ENCODE measurements at regions not wholly inside any gene's neighbourhood (a gene's known extent, or its start where the extent isn't known, plus 50 kb on each side); places are given as distances from the start of the nearest gene placed in this dataset.
"Not testable (repeated sequence)": the region's sequence is repeated elsewhere in the genome, so short reads cannot be mapped to it uniquely, and the experiment has no call there.

GRCh38 chr10:23780331-23780730 lies 341.5 kb downstream of the OTUD1 start:
- POLR2A ChIA-PET, result no interaction called here

GRCh38 chr10:23786594-23786993 lies 347.7 kb downstream of the OTUD1 start:
- TF ChIP-seq CTCF (conservative IDR thresholded peaks at IDR 0.05; ENCODE audit: low read length) (no peak), EZH2phosphoT487 (IDR thresholded peaks at IDR 0.05; ENCODE audit: borderline replicate concordance, low read depth, low read length) (no peak)
- Histone ChIP-seq H3K36me3 (ENCODE audit: insufficient read depth, low read length) (no peaks in the 10 kb centered on the region), H3K4me3 (ENCODE audit: low read depth, low read length, poor library complexity, severe bottlenecking) (no peak overlapping the region), H4K20me1 (ENCODE audit: insufficient read depth, low read length) (no peaks in the 10 kb centered on the region), H3K9me3 (ENCODE audit: low read length) (no peaks in the 10 kb centered on the region), H3K9me2 (ENCODE audit: insufficient read depth, low read length) (no peaks in the 10 kb centered on the region), H3K4me1 (ENCODE audit: insufficient read depth, low read length, poor library complexity, severe bottlenecking) (no peaks in the 10 kb centered on the region), H3K27ac (ENCODE audit: low read depth, low read length, poor library complexity, severe bottlenecking) (no peak overlapping the region), H2AFZ (ENCODE audit: low read length) (no peak overlapping the region), H3K79me2 (ENCODE audit: insufficient read depth, low read depth, low read length) (no peaks in the 10 kb centered on the region), H3K4me2 (ENCODE audit: low read length) (no peak overlapping the region)
- ChIA-PET POLR2A (interaction anchor here (0.6 kb wide), 2 partner anchors 15 to 32 kb away, joined by 3 to 5 read pairs; no protein-coding TSS in a partner anchor), CTCF (ENCODE audit: unreplicated experiment) (interaction anchor here (0.6 kb wide), 1 partner anchor 403 kb away, joined by 3 read pairs; no protein-coding TSS in a partner anchor)
- DNase-seq (ENCODE audit: low spot score), result no peak
- intact Hi-C loops (cut with micrococcal nuclease; ENCODE audit: unreplicated experiment), result no loop called here
- no TSS peak for BruUV-seq (replicated peaks)

More at GRCh38 chr10:23780331-23780730, 341.5 kb downstream of the OTUD1 start:
- CTCF ChIA-PET (ENCODE audit: unreplicated experiment), result no interaction called here
- Histone ChIP-seq H3K4me3 (ENCODE audit: low read depth, low read length, poor library complexity, severe bottlenecking) (no peak overlapping the region), H3K9me2 (ENCODE audit: insufficient read depth, low read length) (no peaks in the 10 kb centered on the region), H3K4me1 (ENCODE audit: insufficient read depth, low read length, poor library complexity, severe bottlenecking) (no peaks in the 10 kb centered on the region), H3K27ac (ENCODE audit: low read depth, low read length, poor library complexity, severe bottlenecking) (no peak overlapping the region), H3K4me2 (ENCODE audit: low read length) (no peak overlapping the region), H3K36me3 (ENCODE audit: insufficient read depth, low read length) (no peaks in the 10 kb centered on the region), H3K79me2 (ENCODE audit: insufficient read depth, low read depth, low read length) (no peaks in the 10 kb centered on the region), H2AFZ (ENCODE audit: low read length) (no peak overlapping the region), H4K20me1 (ENCODE audit: insufficient read depth, low read length) (no peaks in the 10 kb centered on the region), H3K9me3 (ENCODE audit: low read length) (no peaks in the 10 kb centered on the region)
- intact Hi-C loops (cut with micrococcal nuclease; ENCODE audit: unreplicated experiment), result no loop called here
- no peak for DNase-seq (ENCODE audit: low spot score)
- TF ChIP-seq EZH2phosphoT487 (IDR thresholded peaks at IDR 0.05; ENCODE audit: borderline replicate concordance, low read depth, low read length) (no peak), CTCF (conservative IDR thresholded peaks at IDR 0.05; ENCODE audit: low read length) (no peak)
- BruUV-seq (replicated peaks), result no TSS peak

GRCh38 chr10:23793577-23793976 lies 354.7 kb downstream of the OTUD1 start:
- Histone ChIP-seq H4K20me1 (ENCODE audit: insufficient read depth, low read length) (no peaks in the 10 kb centered on the region), H3K36me3 (ENCODE audit: insufficient read depth, low read length) (no peaks in the 10 kb centered on the region), H3K9me2 (ENCODE audit: insufficient read depth, low read length) (no peaks in the 10 kb centered on the region), H2AFZ (ENCODE audit: low read length) (no peak overlapping the region), H3K27ac (ENCODE audit: low read depth, low read length, poor library complexity, severe bottlenecking) (no peak overlapping the region), H3K9me3 (ENCODE audit: low read length) (no peaks in the 10 kb centered on the region), H3K4me2 (ENCODE audit: low read length) (no peak overlapping the region), H3K4me1 (ENCODE audit: insufficient read depth, low read length, poor library complexity, severe bottlenecking) (no peaks in the 10 kb centered on the region), H3K4me3 (ENCODE audit: low read depth, low read length, poor library complexity, severe bottlenecking) (no peak overlapping the region), H3K79me2 (ENCODE audit: insufficient read depth, low read depth, low read length) (no peaks in the 10 kb centered on the region)
- intact Hi-C loops (cut with micrococcal nuclease; ENCODE audit: unreplicated experiment), result no loop called here
- DNase-seq (ENCODE audit: low spot score), result no peak
- ChIA-PET CTCF (ENCODE audit: unreplicated experiment) (no interaction called here), POLR2A (no interaction called here)
- TF ChIP-seq EZH2phosphoT487 (IDR thresholded peaks at IDR 0.05; ENCODE audit: borderline replicate concordance, low read depth, low read length) (no peak), CTCF (conservative IDR thresholded peaks at IDR 0.05; ENCODE audit: low read length) (no peak)
- BruUV-seq (replicated peaks), result no TSS peak

DNA sequence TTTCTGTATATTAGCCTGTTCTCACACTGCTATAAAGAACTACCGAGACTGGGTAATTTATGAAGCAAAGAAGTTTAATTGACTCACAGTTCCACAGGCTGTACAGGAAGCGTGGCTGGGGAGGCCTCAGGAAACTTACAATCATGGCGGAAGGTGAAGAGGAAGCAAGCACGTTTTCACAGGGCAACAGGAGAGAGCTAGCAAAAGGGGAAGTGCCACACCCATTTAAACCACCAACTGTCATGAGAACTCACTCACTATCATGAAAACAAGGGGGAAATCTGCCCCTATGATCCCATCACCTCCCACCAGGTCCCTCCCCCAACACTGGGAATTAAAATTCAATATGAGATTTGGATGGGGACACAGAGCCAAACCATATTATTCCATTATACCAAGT lies 358.6 kb downstream of the OTUD1 start:
- H3K4me1 ChIP-seq (ENCODE audit: insufficient read depth, low read length, poor library complexity, severe bottlenecking); intact Hi-C loops (cut with micrococcal nuclease; ENCODE audit: unreplicated experiment); H3K36me3 ChIP-seq (ENCODE audit: insufficient read depth, low read length); H3K9me2 ChIP-seq (ENCODE audit: insufficient read depth, low read length); H4K20me1 ChIP-seq (ENCODE audit: insufficient read depth, low read length); CTCF ChIA-PET (ENCODE audit: unreplicated experiment); H3K4me2 ChIP-seq (ENCODE audit: low read length); H3K4me3 ChIP-seq (ENCODE audit: low read depth, low read length, poor library complexity, severe bottlenecking); BruUV-seq (replicated peaks); H2AFZ ChIP-seq (ENCODE audit: low read length); POLR2A ChIA-PET; H3K9me3 ChIP-seq (ENCODE audit: low read length); H3K79me2 ChIP-seq (ENCODE audit: insufficient read depth, low read depth, low read length); H3K27ac ChIP-seq (ENCODE audit: low read depth, low read length, poor library complexity, severe bottlenecking): not testable (repeated sequence)
- DNase-seq (ENCODE audit: low spot score), result peak; percentile 24

Measured in OCI-LY7 (cell line).